HT-29 (cell line): ENCODE measurements at regions not wholly inside any gene's neighbourhood (a gene's known extent, or its start where the extent isn't known, plus 50 kb on each side); places are given as distances from the start of the nearest gene placed in this dataset.

Source experiments
- DNase-seq: peaks from one replicate; pipeline ENCODE4 v3.0.0-alpha.2; 2015; ENCODE audit warnings: low spot score

- DNase-seq: no peak
These were observed 374.7 kb downstream of the C12orf75 start for GRCh38 chr12:105705235-105705634.

GRCh38 chr12:105705765-105706164 lies 375.3 kb downstream of the C12orf75 start:
- DNase-seq: peak; percentile 48

GRCh38 chr12:105706321-105706972 lies 376.0 kb downstream of the C12orf75 start:
- DNase-seq: no peak

GRCh38 chr12:105706973-105707334 lies 376.5 kb downstream of the C12orf75 start:
- no peak for DNase-seq

- DNase-seq: no peak
These were observed 383.3 kb downstream of the C12orf75 start for GRCh38 chr12:105713606-105714305.

GRCh38 chr12:105716621-105717020 lies 386.1 kb downstream of the C12orf75 start:
- DNase-seq: no peak

- DNase-seq: no peak
These were observed 390.7 kb downstream of the C12orf75 start for GRCh38 chr12:105721051-105721825.

- no peak for DNase-seq
These were observed 391.4 kb downstream of the C12orf75 start for GRCh38 chr12:105721891-105722290.

GRCh38 chr12:105723066-105723465 lies 392.6 kb downstream of the C12orf75 start:
- no peak for DNase-seq

GRCh38 chr12:105723494-105723893 lies 393.0 kb downstream of the C12orf75 start:
- DNase-seq: no peak

GRCh38 chr12:105724641-105725040 lies 394.1 kb downstream of the C12orf75 start:
- DNase-seq: no peak

- no peak for DNase-seq
These were observed 394.6 kb downstream of the C12orf75 start for GRCh38 chr12:105725054-105725453.

GRCh38 chr12:105729181-105729771 lies 398.8 kb downstream of the C12orf75 start:
- no peak for DNase-seq

GRCh38 chr12:105729926-105730325 lies 399.4 kb downstream of the C12orf75 start:
- no peak for DNase-seq

GRCh38 chr12:105733579-105733978 lies 403.1 kb downstream of the C12orf75 start:
- DNase-seq: no peak

- no peak for DNase-seq
These were observed 402.3 kb downstream of the NUAK1 start for GRCh38 chr12:105736498-105736897.

- no peak for DNase-seq
These were observed 400.7 kb downstream of the NUAK1 start for GRCh38 chr12:105738051-105738450.

GRCh38 chr12:105740369-105740768 lies 398.4 kb downstream of the NUAK1 start:
- no peak for DNase-seq

- no peak for DNase-seq
These were observed 397.6 kb downstream of the NUAK1 start for GRCh38 chr12:105740970-105741725.

- DNase-seq: no peak
These were observed 396.8 kb downstream of the NUAK1 start for GRCh38 chr12:105741786-105742566.

- DNase-seq: no peak
These were observed 396.2 kb downstream of the NUAK1 start for GRCh38 chr12:105742567-105742874.
